ENCODE measurements at regions not wholly inside any gene's neighbourhood (a gene's known extent, or its start where the extent isn't known, plus 50 kb on each side); places are given as distances from the start of the nearest gene placed in this dataset.

- TF ChIP-seq, protein P1, sequence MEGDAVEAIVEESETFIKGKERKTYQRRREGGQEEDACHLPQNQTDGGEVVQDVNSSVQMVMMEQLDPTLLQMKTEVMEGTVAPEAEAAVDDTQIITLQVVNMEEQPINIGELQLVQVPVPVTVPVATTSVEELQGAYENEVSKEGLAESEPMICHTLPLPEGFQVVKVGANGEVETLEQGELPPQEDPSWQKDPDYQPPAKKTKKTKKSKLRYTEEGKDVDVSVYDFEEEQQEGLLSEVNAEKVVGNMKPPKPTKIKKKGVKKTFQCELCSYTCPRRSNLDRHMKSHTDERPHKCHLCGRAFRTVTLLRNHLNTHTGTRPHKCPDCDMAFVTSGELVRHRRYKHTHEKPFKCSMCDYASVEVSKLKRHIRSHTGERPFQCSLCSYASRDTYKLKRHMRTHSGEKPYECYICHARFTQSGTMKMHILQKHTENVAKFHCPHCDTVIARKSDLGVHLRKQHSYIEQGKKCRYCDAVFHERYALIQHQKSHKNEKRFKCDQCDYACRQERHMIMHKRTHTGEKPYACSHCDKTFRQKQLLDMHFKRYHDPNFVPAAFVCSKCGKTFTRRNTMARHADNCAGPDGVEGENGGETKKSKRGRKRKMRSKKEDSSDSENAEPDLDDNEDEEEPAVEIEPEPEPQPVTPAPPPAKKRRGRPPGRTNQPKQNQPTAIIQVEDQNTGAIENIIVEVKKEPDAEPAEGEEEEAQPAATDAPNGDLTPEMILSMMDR (conservative IDR thresholded peaks at IDR 0.05; ENCODE audit: low read depth, low read length) = no peak
- TF ChIP-seq EZH2 (IDR thresholded peaks at IDR 0.05; ENCODE audit: borderline replicate concordance, low read depth, low read length, poor library complexity, severe bottlenecking) = no peak
Observed at GRCh38 chr5:66234241-66234640, 90.1 kb downstream of the SREK1 start.
